ENCODE measurements at regions not wholly inside any gene's neighbourhood (a gene's known extent, or its start where the extent isn't known, plus 50 kb on each side); places are given as distances from the start of the nearest gene placed in this dataset.

- no peak for DNase-seq
These were observed 149.0 kb upstream of the KCNIP4 start for GRCh38 chr4:22097596-22097995.

GRCh38 chr4:22094217-22094616 is 145.6 kb upstream of the KCNIP4 start:
- no peak for DNase-seq

- no peak for DNase-seq
These were observed 144.6 kb upstream of the KCNIP4 start for GRCh38 chr4:22093126-22093525.

DNA sequence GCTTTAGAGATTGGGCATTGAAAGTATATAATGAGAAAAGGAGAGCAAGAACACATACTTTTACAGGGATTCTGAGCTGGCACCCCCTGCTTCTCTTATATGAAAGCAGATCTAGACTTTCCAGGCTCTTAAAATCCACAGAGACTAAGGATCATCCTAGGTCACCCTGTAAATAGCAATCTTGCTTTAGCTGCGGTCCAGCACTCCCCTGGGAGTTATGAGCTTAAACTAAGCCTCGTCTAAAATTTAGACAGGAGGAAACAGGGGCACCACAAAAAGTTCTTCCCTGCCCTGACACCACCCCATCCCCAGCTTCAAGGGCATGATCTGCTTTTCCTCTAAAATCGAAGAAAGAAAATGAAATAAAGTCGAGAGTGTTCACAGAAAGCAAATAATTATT is 143.3 kb upstream of the KCNIP4 start:
- no peak for DNase-seq

DNA sequence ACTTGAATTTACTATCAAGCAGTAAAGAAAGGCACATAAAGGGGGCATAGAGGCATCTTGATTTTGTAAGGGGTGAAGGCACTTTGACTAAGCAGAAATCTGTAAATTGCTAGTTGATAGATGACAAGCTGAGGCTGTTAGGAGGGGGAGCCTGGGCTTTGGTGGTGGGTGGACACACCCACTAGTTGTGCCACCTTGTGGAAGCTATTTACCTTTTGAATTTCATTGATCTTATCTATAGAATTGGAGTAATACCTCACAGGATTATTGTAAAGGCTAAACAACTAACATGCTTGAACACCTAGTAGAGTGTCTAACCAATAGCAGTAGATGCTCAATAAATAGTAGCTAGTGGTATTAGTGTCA is 142.8 kb upstream of the KCNIP4 start:
- no peak for DNase-seq

GRCh38 chr4:22090661-22091351 is 142.2 kb upstream of the KCNIP4 start:
- DNase-seq: no peak

DNA sequence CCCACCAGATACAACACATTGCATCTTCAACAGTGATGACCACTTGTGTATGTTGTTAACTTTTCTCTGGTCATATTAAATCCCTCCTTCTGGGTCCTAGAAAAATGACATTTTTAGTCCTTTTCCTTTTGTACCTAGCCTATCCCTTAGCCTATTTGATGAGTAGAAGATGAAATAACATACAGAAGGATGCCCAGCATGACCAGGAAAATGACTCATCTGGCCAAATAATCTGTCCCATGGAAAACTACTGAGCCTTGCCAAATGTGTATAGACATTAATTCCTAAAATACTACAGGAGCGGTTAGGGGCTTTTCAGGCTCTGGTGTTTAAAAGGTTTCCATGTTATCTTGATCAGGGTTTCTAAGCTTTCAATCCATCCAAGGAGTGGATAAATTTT is 129.0 kb upstream of the KCNIP4 start:
- no peak for DNase-seq

GRCh38 chr4:22072726-22073125 is 124.2 kb upstream of the KCNIP4 start:
- no peak for DNase-seq

GRCh38 chr4:22072240-22072639 is 123.7 kb upstream of the KCNIP4 start:
- DNase-seq: no peak

- DNase-seq: no peak
These were observed 123.2 kb upstream of the KCNIP4 start for GRCh38 chr4:22071749-22072148.

- no peak for DNase-seq
These were observed 121.7 kb upstream of the KCNIP4 start for GRCh38 chr4:22070256-22070655.

DNA sequence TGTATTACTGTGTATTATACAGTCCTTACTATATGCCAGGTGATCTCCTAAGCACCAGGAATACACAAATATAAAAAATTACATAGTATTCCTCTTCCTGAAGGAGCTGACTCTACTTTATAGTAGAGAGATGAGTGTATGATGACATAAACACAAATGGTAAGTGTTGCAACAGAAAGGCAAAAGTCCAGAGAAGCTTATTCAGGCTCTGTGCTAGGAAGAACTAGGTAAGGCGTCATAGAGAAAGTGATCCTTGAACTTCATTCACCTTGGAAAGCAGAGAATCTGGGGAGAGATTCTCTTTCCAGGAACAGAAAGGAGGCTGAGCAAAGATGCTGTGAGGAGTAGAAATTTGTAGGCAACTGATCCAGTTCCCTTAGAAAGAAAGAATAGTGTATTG is 115.0 kb upstream of the KCNIP4 start:
- no peak for DNase-seq

DNA sequence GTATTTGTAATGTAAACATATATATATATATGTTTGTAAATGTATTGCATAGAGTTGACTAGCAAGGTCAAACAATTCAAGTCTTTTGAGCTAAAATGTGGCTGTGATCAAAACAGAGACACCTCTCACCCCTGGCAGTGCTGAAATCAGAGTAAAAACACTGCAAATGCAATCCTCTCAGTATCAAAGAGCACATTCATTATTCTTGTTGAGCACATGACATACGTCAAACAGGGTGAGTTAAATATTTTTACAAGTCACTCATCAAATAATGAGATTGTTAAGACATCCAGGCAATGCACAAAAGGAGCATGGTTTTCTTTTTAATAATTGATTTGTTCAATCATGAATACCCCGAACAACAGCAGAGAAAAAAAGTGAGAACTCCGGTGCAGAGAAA is 114.1 kb upstream of the KCNIP4 start:
- no peak for DNase-seq

DNA sequence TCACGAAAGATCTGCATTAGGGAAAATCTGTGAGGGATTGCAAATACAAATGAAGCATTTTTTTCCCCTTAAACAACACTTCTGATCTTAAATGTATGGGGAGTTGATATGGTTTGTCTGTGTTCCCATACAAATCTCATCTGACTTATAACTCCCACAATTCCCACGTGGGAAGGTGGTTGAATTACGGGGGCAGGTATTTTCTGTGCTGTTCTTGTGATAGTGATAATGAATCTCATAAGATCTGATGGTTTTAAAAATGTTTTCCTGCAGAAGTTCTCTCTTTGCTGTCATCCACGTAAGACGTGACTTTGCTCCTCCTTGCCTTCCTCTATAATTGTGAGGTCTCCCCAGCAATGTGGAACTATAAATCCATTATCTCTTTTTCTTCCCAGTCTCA is 107.4 kb upstream of the KCNIP4 start:
- DNase-seq: no peak

GRCh38 chr4:22052076-22052475 is 103.5 kb upstream of the KCNIP4 start:
- no peak for DNase-seq

GRCh38 chr4:22048323-22048722 is 99.8 kb upstream of the KCNIP4 start:
- no peak for DNase-seq

GRCh38 chr4:22047793-22048192 is 99.2 kb upstream of the KCNIP4 start:
- no peak for DNase-seq

- no peak for DNase-seq
These were observed 96.6 kb upstream of the KCNIP4 start for GRCh38 chr4:22045051-22045630.

- DNase-seq: no peak
These were observed 82.9 kb upstream of the KCNIP4 start for GRCh38 chr4:22031423-22031822.

DNA sequence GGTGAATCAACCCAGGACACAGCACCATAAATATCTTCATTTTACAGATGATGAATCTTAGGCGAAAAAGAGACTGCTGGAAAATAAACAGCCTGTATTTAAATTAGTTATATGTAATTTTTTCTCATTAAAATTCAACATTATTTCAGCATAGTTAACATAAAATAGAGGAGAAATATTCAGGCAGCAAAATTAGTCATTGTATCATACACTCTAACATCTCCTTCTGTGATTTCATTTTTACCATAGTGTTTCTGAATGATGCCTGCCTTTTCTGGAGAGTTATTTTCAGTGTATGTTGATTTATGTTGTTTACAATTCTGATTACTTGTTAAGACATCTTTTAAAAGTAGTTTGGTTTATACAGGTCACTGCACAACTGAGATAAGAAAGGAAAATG is 82.3 kb upstream of the KCNIP4 start:
- DNase-seq: no peak

DNA sequence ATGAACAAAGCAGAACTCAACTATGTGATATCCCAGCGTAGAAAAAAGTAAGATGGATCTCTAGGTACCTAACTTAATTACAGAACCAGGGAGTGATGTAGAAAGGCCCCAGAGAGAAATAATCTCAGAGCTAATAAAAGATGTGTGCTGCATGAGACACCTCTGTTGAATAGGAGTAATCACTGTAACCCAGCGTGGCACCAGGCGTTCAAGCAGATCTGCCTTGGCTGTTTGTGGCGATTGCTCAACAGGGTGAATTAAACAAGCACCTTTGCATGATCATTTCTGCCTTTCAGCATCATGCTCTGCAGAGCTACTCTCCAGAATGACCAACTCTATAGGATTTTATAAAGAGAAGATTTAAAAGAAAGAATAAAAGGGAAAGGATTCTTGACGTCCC is 81.7 kb upstream of the KCNIP4 start:
- DNase-seq: no peak

- DNase-seq: no peak
These were observed 81.2 kb upstream of the KCNIP4 start for GRCh38 chr4:22029803-22030202.

DNA sequence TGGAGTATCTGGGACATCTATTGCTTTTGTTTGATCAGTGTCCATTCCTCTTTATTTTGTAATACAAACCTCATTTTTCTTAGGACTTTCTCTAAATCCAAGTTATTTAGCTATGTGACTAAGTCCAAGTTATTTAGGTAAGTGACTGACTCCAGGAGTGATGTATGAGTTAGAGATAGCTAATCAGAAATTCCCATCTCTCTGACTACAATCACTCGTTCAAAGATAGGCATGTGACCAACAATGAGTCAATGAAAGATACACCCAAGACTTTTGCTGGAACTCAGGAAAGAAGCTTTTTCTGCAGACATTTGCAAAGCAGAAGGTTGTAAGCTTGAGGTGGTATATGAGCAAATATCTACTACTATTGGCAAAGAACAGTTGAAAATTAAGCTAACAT is 72.5 kb upstream of the KCNIP4 start:
- no peak for DNase-seq

DNA sequence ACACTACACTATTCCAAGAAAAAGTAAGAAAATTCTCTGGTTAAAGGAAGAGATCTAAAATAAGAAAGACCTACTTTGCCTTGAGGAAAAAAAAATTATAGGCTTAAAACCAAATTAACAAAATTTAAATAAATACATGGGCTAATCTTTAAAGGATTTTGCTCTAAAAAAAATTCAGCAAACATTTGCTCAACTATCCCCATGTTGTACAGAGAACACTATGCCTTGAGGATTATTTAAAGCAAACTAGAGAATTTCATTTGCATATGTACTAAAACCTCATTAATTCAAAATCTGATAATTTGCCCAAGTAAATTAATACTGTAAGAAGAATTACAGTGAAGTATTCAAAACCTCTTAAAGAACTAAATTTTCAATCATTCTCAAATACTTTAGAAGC is 71.6 kb upstream of the KCNIP4 start:
- no peak for DNase-seq

- DNase-seq: no peak
These were observed 71.1 kb upstream of the KCNIP4 start for GRCh38 chr4:22019676-22020075.
